OCI-LY1 (cell line): ENCODE measurements at regions not wholly inside any gene's neighbourhood (a gene's known extent, or its start where the extent isn't known, plus 50 kb on each side); places are given as distances from the start of the nearest gene placed in this dataset.

Experiments
- CTCF ChIP-seq: fragments of 200-600 bp; sonication (generic), shearing (Covaris generic); IDR thresholded peaks from 2 replicates; pipeline ENCODE4 v1.5.1; 2017; ENCODE audit warnings: mild to moderate bottlenecking, antibody characterized with exemption, low read length, moderate library complexity, mixed read lengths
- EZH2 ChIP-seq: fragments of 200-600 bp; sonication (generic), shearing (Covaris generic); IDR thresholded peaks from 2 replicates; pipeline ENCODE4 v1.8.0; 2017; ENCODE audit warnings: borderline replicate concordance, mixed run types, mild to moderate bottlenecking, antibody characterized with exemption, low read length, moderate library complexity, mixed read lengths

- no peak for TF ChIP-seq CTCF
- TF ChIP-seq EZH2, result no peak
These were observed 69.5 kb upstream of the TUSC7 start for GRCh38 chr3:116640109-116640508.
